RPMI8226 (cell line): ENCODE measurements at regions not wholly inside any gene's neighbourhood (a gene's known extent, or its start where the extent isn't known, plus 50 kb on each side); places are given as distances from the start of the nearest gene placed in this dataset.
A peak's percentile ranks its signal among the peaks of the same experiment; 100 is the strongest.
"Not testable (repeated sequence)": the region's sequence is repeated elsewhere in the genome, so short reads cannot be mapped to it uniquely, and the experiment has no call there.

ENCODE experiments used
- DNase-seq: peaks from one replicate; pipeline ENCODE4 v3.0.0-alpha.2; 2015

DNA sequence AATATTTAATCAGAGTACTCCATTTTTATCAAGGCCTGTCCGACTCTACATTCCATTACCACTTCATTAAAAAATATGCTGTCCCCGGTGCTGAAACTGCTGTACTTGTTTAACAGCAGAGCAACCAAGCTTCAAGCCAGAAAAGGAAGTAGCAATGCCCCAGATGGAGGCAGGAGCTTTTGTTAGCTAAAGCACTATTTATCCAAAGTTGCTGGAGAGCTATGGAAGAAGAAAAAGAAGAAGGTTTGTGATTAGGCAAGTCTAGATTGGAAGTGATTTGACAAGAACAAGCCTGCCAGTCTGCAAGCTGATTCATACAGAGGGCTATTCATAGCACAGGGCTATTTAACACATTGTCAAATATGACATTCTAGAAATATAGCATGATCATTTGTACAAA lies 160.9 kb upstream of the SPTLC3 start:
- peak; percentile 14 for DNase-seq

DNA sequence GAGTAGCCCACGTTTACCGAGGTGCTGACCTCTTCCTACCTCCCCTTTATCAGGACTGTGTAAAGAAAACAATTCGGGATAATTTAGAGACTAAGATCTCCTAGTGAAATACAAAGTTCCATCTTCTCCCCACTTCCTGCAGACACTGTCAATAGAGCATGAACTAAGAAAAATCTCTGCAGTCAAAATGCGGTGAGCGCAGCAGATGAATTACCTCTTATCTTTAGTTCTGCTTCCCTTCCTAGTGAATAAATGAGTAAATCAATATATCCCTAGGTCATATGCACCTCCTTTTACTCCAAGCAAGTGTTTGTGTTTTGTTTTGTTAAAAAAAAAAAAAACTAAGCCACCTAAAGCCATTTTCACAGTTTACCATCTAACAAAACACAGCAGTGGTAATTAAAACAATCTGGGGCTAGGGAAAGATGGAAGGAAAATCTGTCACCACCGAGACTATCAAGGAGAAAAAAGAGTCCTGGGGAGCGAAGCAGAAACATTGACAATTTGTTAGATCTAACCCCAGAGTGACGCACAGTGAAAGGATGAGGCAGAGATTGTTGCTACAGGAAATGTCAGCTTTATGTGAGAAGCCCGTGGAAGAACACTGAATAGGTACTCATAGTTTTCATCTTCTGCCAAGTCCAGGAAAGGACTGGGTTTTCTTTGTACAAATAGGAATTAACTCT lies 159.4 kb upstream of the SPTLC3 start:
- no peak for DNase-seq

DNA sequence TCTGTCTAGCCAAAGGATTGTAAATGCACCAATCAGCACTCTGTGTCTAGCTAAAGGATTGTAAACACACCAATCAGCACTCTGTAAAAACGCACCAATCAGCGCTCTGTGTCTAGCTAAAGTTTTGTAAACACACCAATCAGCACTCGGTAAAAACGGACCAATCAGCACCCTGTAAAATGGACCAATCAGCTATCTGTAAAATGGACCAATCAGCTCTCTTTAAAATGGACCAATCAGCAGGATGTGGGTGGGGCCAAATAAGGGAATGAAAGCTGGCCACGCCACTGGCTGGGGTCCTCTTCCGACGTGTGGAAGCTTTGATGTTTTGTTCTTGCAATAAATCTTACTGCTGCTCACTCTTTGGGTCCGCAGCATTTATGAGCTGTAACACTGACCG lies 151.1 kb upstream of the SPTLC3 start:
- not testable (repeated sequence) for DNase-seq

DNA sequence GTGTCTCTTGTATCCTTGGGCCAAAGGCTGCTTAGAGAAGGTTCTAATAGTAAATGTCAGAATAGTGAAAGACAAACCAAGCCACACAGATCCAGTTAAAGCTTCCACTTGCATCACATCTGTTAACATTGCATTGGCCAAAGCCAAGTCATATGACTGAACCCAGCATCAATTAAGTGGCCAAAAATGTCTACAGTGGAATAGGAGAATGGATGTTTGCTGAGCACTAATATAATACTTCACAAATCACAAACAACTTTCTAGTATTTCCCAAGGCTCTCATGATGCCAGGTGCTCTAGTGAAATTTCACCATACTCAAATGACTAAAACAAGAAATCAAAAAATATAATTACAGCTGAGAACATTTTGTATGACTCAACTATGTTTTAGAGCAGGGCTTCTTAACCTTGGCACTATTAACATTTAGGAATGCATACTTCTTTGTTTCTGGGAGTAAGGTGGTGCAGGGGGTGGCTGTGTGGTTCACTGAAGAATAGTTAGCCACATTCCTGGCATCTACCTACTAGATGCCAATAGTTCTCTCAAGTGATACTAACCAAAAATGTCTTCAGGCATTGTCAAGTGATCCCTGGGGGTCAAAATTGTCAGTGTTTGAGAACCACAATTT lies 148.0 kb upstream of the SPTLC3 start:
- no peak for DNase-seq

DNA sequence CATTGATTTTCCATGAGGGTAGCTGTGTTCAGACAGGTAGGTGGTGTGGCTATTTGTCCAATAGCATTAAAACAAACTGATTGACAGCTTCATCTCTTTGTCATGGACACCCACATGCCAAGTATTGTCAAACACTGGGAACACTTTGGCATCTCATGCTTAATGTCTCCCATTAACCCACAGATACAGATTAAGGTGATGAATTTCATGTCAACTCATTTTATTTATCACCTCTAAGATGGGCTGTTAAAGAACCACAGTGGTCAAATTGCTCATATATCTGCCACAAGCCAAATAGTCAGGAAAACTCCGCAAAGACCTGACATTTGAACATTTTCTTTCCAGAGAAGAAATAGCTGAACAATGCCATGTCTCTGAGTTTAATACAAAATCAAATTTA lies 139.1 kb upstream of the SPTLC3 start:
- no peak for DNase-seq

DNA sequence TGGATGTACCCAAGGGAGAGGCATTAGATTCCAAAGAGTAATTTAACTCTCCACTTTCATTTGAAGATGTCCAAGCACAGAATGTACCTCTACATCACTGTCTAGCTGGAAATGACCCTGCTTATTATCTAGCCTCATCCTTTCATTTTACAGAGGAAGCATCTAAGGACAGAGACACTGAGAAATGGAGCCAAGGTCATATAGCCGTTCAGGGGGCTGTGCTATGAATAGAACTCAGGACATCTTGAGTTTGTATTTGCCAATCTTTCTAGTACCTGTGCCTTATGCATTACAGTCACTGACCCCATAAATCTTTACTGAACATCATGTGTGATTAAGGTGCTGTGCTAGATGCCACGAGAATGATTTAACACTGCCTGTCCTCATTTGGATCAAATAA lies 138.2 kb upstream of the SPTLC3 start:
- no peak for DNase-seq

DNA sequence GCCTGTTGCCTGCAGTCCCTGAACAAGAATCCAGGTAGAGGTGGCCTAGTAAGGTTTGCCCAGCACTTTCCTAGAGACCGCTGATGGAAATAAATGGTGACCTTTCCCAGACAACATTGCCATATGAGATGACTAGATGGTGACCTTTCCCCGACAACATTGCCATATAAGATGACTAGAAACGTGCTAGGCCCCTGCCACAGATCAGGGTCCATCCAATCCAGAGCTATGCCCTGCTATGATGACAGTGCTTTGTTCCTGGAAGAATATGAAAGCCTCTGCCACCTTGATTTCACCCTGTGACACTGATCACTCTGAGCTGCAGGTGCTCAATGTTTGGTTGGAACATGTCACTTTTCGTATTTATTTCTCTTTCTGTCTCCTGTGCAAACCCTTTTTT lies 133.8 kb upstream of the SPTLC3 start:
- DNase-seq, result no peak

DNA sequence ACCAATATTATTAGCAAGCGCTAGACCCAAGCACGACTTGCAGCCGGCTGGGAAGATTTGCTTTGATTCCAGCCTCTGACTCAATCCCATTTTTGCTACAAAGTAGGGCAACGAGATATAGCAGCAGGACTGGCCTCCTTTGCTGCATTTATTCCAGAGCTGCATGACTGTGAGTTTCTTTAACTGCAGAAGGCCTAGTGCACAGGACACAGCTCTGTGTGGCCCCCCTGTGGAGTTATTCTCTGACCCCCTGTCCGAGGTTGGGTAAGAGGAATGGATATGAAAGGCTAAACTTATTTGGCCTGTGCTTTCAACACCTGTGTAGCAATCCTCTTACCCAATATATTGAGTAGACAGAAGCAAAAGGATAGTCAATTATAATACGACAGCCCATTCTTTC lies 133.3 kb upstream of the SPTLC3 start:
- no peak for DNase-seq

DNA sequence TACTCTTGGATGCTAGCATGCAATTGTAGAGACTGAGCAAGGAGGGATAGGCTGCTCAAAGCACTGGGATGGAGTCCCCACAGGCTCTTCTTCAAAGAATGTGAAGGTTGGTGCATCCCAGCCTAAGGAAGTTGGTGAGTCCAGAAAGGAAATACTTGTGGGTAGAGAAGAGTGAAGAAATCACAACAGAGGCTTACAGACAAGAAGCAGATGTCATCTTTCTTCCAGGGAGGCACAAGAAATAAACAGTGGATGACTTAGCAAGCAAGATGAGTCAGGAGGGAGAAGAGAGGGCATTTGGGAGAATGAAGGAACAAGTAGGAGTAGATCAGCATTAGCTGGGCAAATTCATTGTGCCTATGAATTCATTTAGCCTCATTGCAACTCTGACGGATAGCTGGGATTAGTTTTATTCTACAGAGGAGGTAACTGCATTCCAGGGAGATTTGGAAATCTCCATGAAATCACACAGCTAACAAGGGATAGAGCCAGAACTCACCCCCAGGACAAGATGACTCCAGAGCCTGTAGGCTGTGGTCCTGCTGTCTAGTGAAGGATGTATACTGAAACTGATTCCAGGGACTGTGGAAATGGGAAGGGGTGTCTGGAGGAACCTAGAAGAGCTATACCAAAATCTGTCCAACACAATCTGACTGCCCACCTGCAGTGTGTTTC lies 125.8 kb upstream of the SPTLC3 start:
- DNase-seq, result no peak

DNA sequence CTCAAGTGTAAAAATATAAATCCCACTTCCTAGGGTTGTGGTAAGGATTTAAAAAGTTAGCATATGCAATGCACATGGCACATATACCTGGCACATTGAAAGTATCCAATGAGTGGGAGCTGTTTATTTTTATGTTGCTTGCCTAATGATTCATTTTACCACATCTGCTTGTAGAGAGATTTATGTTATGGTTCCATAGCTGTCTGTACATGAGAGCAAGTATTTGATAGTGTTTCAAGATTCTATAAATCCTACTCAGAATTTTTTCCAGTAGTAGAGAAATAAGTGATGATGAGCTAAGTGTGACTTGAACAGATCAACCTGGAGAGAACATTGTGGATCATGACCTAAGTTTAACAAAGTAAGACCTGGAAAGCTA lies 125.3 kb upstream of the SPTLC3 start:
- no peak for DNase-seq

DNA sequence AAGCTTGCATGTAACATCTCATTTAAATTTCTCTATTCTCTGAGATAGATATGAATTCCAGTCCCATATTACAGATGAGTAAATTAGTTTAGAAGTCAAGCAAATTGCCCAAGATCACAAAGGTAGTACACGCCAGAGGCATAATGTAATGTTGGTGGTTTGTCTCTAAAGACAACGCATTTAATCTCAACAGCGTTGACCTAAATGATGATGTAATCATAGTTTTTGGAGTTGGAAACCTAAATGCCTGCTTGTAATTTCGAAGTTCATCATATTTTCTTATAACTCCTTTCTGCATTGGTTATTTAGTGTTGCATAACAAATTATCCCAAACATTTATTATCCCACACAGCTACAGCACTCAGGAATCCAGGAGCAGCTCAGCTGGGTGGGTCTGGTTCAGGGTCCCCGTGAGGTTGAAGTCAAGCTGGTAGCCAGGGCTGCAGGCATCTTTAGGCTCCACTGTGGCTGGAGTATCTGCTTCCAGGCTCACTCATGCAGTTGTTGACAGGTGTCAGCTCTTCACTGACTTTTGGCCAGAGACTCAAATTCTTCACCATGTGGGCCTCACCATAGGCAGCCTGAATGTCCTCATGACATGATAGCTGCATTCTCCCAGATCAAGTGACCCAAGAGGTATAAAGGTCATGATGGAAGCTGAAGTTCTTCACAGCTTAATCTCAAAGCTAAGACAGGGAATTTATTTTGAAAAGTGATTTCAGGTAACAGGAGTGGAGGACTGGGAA lies 122.0 kb upstream of the SPTLC3 start:
- DNase-seq, result no peak

DNA sequence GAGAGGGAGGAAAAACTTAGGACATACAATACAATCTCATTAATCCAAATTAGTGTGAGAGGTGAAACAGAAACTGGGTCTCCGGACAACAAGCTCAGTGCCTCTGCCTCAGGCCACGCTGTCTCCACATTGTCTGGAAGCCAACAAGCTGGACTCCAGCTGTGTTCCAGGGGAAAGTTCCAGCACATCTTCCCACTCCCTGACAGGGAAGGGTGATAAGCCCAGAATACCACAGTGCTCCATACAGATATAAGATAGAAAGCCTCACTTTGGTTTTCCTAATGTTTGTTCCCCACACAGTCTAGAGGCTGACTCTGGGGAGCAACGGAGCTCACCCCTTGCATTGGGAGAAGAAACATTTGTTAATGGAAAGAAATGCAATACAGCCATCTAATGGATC lies 117.1 kb upstream of the SPTLC3 start:
- DNase-seq, result no peak

DNA sequence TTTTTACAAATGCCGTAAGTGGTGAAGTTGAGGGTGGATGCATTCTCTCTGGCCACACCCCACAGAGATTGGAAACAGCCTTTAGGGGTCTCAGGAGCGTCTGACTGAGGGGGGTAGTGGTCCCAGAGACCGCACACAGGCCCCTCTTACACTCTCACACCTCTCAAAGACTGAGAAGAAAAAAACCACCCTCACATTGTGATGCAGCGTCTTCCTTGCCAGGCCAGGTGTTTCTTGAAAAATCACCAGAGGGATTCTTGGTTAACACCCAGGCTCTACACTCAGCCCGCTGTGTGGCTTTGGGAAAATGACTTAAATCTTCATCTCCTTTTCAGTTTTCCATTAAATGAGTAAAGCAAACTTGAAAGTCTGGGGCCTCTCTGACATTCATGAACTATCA lies 115.8 kb upstream of the SPTLC3 start:
- DNase-seq, result no peak

DNA sequence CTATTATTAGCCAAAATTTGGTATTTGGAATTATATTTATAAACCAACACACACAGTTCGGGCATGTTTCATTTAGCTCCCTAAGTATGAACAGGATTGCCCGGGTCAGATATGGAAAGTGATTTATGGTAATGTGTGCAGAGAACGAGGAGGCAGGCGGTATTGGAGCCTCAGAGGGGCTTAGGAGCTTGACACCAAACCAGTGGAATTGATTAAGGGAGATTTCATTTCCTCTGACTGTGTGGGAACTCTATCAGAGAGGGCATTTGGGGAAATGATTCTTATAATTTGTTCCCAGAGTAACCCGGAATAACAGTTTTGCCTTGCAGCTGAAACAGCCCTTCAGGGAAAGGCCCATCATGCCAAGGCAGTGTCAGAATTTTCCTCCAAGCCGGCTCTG lies 115.1 kb upstream of the SPTLC3 start:
- DNase-seq, result no peak

DNA sequence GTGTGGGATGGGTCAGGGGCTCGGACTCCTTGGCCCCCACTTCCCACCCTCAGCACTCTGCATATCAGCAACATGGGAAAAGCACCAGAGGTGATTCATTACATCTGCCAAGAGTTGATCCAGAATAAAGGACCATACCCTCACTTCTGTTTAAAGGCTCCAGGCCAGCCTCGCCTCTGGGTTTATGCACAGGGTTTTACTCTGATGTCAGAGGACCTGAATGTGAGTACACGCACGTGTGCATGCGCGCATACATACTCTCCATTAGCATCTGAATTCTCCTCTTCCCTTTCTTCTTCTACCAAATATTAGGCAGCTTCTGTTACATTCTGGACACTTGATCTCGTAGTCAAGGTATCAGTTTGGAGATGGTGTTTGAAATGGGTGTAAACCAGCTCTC lies 114.7 kb upstream of the SPTLC3 start:
- no peak for DNase-seq

DNA sequence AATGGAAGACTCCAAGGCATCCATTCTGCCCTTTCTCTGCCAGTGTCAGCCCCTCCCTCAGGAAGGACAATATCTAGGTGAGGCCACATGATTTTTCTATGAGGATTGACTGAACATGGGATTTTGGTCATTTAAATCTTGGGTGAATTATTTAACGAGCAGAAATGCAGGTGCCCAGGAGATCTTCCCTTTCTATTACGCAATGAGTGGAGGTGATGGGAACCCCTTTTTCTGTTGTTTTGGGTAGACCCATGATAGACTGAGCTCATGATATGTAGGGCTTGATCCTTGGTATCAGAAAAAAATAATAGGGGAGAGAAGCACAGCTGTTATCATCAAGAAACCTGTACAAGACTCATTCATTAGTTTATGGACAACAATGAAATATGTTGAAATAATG lies 112.6 kb upstream of the SPTLC3 start:
- no peak for DNase-seq

DNA sequence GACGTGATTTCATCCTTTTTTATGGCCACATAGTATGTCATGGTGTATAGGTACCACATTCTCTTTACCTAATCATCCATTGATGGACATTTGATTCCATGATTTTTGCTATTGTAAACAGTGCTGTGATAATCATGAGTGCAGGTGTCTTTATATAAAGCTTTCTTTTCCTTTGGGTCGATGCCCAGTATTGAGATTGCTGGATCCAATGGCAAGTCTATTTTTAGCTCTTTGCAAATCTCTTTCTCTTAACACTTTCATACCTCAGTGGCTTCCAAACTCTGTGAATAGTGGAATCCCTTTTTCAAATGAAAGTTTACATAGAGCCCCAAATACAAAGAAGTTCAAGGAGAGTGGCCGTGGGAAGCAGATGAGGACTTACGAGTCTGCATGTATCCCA lies 105.8 kb upstream of the SPTLC3 start:
- no peak for DNase-seq

DNA sequence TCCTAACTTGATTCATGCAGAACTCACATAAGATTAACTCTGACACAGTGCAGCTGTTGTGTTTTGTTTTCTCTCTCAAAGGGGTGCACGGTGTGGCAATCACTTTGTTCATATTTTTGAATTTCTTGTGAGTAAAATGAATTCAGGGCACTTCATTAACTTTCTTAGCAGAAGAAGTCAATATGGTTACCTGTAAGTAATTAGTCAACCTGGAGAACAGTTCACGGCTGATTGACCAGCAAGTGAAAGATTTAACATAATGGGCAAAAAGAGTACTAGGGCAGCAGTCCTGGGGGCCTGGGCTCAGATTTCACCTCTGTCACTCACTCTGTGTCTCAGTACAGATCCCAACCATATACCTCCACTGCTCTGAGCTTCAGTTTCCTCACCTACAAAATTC lies 102.4 kb upstream of the SPTLC3 start:
- no peak for DNase-seq

DNA sequence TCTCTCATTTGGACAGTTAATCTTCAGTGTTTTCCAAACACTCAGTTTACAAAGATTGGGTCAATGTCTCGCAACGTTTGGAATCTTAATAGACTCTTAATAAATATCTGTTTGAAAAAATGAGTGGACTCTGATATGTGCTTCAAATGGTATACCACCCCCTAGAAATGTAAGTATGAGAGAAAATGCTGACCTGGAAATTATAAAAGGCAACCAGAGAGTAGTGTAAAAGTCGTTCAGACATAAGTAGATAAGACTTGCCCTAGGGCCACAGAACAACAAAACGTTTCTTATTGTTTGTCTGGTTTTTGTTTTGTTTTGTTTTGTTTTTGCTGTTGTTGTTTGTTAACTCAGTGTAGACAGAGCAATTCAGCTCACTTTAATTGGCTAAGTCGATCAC lies 97.4 kb upstream of the SPTLC3 start:
- no peak for DNase-seq

DNA sequence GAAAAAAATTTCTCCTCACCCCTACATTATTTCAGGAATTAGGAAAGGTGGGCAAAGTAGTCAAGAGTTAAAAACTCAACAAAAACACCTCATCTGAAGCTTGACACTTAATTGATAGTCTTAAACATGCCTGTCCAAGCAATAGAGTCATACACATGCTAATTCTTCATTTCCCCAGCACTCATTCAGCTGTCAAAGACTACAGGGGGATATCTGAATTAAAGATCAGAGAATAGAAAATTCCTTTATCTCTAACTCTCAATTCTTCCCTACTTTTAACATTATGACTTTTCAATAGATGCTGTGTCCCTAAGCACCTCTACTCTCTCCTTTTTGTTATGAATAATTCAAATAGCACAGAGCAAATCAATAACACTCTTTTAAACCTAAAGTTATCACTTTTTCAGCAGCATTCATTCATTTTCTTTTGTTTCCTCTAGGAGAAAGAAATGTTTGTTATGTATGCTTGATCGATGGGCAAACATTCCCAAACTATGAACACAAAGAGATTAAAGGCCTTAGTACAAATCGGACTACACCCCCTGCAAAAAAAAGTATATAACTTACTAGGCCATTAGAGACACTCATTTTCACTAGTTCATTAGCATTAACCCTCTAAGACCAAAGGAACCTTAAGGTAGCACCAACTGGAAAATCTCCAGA lies 94.9 kb upstream of the SPTLC3 start:
- DNase-seq, result no peak

DNA sequence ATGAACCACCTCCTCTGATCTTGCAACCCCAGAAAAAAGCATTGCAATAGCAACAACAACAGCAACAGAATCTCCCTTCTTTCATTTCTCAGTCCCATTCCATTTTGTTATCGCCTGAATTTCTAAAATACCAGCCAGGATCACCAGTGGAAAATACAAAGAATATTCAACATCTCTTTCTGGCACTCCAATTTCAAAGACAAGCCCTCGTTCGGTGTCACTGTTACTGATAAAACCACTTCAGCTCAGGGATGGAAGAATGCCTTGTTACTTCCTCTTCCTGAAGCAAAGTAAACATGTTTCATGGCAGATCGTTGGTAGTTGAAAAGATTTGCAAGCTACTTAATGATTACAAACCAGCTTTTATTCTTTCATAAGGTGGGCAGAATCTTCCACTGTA lies 94.0 kb upstream of the SPTLC3 start:
- DNase-seq, result no peak

DNA sequence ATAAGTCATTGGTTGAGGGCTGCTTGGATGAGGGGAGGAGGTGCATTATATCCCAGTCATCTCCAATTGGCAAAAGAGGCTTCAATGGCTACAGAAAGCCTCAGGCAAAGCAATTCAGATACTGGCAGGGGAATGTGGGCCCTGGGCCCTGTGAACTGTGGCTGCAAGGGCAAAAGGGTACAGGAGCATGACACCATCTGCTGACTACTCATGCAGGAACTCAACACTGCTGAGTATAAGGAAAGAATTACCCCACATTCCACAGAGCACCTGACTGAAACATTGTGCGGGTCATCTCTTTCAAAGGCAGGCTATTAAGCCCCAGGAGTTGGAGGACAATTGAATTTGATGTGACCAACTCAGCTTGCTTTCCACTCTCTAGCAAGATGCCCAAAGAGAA lies 92.1 kb upstream of the SPTLC3 start:
- DNase-seq, result no peak

DNA sequence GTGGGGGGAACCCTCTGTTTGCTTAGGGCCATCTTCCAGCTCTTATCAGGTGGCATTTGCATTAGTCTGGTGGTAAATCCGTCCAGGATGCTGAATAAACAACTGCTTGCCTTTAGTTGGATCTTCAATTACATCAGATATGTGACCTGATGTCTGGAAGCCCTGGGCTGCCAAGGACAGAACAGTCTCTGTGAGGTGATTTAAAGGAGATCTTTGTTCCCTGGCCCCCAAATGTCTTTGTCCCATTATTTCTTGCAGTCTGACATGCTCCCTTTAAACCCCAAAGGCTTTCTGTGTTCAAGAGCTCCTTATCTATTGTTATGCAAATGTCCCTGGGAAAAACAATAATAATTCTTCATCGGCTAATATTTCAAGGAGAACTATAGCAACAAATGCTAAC lies 84.6 kb upstream of the SPTLC3 start:
- no peak for DNase-seq
